HG03442 (cell line): ENCODE measurements at regions not wholly inside any gene's neighbourhood (a gene's known extent, or its start where the extent isn't known, plus 50 kb on each side); places are given as distances from the start of the nearest gene placed in this dataset.
"Not testable (repeated sequence)": the region's sequence is repeated elsewhere in the genome, so short reads cannot be mapped to it uniquely, and the experiment has no call there.

Experiments
- ATAC-seq: cut with Tn5 transposase; IDR thresholded peaks from one replicate; pipeline ENCODE4 v1.9.1; 2021; ENCODE audit warnings: mild to moderate bottlenecking, moderate library complexity; ENCODE audit not compliant: unreplicated experiment

- no peak for ATAC-seq
These were observed 75.7 kb upstream of the ZNF169 start for GRCh38 chr9:94183240-94183999.

GRCh38 chr9:94188246-94188645, 70.9 kb upstream of the ZNF169 start:
- no peak for ATAC-seq

- ATAC-seq, result not testable (repeated sequence)
These were observed 67.4 kb upstream of the ZNF169 start for GRCh38 chr9:94191706-94192105.

GRCh38 chr9:94198414-94198813, 60.7 kb upstream of the ZNF169 start:
- no peak for ATAC-seq

GRCh38 chr9:94199776-94200175, 59.3 kb upstream of the ZNF169 start:
- no peak for ATAC-seq

- ATAC-seq, result no peak
These were observed 54.9 kb upstream of the ZNF169 start for GRCh38 chr9:94204174-94204573.

- ATAC-seq, result no peak
These were observed 51.3 kb upstream of the ZNF169 start for GRCh38 chr9:94207781-94208180.
